VCaP (cell line): ENCODE measurements at regions not wholly inside any gene's neighbourhood (a gene's known extent, or its start where the extent isn't known, plus 50 kb on each side); places are given as distances from the start of the nearest gene placed in this dataset.
"Not testable (repeated sequence)": the region's sequence is repeated elsewhere in the genome, so short reads cannot be mapped to it uniquely, and the experiment has no call there.

Experiments
- H3K27ac ChIP-seq: fragments of 450-650 bp; 2 replicates; pipeline ENCODE4 v1.5.1; 2017
- TF ChIP-seq, protein P1 (sequence below): fragments of 450-650 bp; conservative IDR thresholded peaks from 2 replicates; pipeline ENCODE4 v1.5.1; 2017; ENCODE audit warnings: mild to moderate bottlenecking, moderate library complexity

DNA sequence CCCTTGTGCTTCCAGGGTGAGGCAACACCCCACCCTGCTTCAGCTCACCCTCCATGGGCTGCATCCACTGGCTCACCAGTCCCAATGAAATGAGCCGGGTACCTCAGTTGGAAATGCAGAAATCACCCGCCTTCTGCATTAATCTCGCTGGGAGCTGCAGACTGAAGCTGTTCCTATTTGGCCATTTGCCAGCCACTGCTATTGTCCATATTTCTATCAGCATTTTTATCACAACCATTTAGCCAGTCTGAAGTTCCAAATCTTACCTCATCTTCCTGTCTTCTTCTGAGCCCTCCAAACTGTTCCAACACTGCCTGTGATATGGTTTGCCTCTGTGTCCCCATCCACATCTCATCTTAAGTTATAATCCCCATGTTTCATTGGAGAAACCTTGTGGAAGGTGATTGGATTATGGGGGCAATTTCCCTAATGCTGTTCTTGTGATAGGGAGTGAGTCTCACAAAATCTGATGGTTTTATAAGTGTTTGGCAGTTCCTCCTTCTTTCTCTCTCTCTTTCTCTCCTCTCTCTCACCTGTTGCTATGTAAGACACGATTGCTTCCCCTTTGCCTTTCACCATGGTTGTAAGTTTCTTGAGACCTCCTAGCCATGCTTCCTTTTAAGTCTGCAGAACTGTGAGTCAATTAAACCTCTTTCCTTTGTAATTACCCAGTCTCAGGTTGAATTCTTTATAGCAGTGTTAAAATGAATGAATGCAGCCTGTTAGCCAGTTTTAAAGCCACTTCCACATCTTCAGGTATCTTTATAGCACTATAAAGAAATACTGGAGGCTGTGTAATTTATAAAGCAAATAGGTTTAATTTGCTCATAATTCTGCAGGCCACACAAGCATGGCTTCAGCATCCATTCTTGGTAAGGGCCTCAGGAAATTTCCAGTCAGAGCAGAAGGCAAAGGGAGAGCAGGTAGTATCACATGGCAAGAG lies 203.5 kb downstream of the FCRL5 start:
- H3K27ac ChIP-seq = peak overlapping the region; percentile 55
- TF ChIP-seq, protein P1, sequence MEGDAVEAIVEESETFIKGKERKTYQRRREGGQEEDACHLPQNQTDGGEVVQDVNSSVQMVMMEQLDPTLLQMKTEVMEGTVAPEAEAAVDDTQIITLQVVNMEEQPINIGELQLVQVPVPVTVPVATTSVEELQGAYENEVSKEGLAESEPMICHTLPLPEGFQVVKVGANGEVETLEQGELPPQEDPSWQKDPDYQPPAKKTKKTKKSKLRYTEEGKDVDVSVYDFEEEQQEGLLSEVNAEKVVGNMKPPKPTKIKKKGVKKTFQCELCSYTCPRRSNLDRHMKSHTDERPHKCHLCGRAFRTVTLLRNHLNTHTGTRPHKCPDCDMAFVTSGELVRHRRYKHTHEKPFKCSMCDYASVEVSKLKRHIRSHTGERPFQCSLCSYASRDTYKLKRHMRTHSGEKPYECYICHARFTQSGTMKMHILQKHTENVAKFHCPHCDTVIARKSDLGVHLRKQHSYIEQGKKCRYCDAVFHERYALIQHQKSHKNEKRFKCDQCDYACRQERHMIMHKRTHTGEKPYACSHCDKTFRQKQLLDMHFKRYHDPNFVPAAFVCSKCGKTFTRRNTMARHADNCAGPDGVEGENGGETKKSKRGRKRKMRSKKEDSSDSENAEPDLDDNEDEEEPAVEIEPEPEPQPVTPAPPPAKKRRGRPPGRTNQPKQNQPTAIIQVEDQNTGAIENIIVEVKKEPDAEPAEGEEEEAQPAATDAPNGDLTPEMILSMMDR = no peak

DNA sequence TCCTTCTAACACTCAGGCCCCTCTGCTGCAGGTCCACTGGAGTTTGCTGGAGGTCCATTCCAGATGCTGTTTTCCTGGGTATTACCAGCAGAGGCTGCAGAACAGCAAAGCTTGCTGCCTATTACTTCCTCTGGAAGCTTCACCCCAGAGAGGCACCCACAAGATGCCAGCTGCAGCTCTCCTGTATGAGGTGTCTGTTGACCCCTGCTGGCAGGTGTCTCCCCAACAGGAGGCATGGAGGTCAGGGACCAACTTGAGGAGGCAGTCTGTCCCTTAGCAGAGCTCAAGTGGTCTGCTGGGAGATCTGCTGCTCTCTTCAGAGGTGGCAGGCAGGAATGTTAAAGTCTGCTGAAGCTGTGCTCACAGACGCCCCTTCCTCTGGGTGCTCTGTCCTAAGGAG lies 204.8 kb downstream of the FCRL5 start:
- no peak overlapping the region for H3K27ac ChIP-seq
- TF ChIP-seq, protein P1 = no peak

DNA sequence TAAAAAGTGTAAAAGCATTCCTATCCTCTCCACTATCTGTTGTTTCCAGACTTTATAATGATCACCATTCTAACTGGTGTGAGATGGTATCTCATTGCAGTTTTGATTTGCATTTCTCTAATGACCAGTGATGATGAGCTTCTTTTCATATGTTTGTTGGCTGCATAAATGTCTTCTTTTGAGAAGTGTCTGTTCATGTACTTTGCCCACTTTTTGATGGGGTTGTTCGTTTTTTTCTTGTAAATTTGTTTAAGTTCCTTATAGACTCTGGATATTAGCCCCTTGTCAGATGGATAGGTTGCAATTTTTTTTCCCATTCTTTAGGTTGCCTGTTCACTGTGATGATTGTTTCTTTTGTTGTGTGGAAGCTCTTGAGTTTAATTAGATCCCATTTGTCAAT lies 199.6 kb upstream of the ETV3 start:
- not testable (repeated sequence) for H3K27ac ChIP-seq

DNA sequence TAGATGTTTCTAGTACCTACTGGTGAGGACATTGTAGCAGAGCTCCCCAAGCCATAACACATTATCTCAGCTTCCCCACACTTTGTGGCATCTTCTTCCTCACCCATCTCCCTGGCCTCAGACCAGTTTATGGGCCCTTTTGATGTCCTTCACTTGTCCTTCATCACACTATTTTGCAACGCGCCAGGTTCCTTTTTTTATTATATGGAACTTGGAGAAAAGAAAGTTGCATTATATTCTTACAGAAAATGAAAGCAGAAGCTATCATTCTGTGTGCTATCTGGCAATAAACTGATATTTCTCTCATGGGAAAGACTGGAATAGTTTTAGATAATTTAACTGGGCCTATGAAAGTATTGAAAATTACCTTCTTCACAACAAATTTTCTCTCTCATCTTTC lies 196.9 kb upstream of the ETV3 start:
- H3K27ac ChIP-seq = no peak overlapping the region
- TF ChIP-seq, protein P1 = no peak

DNA sequence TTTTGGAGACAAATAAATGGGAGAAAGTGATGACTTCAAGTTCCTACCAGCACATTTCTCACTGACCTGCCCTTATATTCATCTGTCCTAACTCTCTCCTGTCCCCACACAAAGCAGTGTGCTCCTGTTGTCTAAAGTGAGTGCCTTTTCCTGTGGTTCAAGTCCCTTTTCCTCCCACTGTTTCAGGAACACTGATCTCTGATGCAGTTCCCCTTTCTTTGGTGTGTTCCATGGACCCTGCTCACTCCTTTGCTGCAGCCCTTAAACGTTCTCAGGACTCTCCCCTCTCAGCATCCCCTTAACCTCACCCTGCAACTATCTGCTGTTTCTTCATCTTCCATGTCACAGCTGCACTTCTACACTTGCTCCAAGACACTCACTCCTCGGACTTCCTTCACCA lies 195.8 kb upstream of the ETV3 start:
- TF ChIP-seq, protein P1 = no peak
- H3K27ac ChIP-seq = no peak overlapping the region

DNA sequence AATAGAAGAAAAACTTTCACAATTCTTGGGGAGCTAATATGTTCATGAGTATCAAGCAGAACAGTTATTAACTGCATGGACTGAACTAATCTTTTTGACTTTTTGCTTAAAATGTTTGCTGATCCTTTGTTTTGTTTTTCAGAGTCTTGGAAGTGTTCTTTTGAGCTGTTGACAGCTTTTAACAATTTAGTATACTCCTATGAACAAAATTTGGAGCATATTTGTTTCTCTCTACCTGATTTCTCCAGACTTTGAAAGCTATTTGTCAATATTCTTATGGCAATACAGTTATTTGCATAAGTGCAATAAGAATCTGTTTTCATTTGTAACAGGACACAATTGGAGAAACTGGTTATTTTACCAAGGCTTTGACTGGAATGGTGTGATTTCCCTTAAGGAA lies 192.0 kb upstream of the ETV3 start:
- H3K27ac ChIP-seq = not testable (repeated sequence)

DNA sequence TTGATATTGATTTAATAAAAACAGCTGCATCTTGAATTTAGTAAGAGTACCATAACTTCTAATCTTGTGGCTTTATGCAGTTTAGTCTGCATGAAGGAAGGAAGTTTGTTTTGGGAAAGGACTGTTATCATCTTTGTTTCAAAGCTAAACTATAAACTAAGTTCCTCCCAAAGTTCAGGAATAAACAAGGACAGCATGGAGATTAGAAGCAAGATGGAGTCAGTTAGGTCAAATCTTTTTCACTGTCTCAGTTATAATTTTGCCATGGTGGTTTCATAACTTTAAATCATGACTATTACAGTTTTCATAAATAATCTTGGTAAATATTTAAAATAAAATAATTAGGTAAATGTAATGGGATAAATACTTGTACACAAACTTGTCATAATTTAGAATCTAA lies 189.9 kb upstream of the ETV3 start:
- not testable (repeated sequence) for H3K27ac ChIP-seq

DNA sequence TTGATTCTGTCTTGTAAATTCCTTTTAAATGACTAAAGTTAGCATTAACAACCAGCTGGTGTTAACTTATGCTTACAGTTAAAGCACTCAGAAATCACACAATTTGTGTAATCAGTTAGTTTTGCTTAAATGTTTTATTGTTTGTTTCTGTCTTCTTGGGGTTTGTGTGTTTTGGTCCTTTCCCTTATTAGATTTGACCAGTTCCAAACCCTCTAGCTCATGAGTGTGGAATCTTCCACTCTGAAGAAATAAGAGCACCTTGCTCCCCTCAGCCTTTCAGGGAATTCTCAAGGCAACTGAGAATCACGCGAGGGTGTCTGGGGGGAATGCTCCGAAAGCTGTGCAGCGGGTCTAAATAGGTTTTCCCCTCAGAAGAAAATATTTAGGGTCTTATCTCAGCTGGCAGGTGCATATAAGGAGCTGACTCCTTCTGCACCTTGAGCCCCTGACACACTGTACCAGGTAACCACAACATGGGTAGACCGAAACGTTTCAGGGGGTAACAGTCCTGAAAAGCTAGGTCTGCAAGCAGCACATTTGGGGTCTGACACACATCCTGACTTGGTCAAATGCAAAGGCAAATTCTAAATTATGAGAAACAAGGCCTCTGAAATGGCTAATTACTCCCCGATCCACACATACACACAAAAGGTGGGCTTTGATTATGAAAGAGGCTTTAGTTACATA lies 188.1 kb upstream of the ETV3 start:
- no peak overlapping the region for H3K27ac ChIP-seq

DNA sequence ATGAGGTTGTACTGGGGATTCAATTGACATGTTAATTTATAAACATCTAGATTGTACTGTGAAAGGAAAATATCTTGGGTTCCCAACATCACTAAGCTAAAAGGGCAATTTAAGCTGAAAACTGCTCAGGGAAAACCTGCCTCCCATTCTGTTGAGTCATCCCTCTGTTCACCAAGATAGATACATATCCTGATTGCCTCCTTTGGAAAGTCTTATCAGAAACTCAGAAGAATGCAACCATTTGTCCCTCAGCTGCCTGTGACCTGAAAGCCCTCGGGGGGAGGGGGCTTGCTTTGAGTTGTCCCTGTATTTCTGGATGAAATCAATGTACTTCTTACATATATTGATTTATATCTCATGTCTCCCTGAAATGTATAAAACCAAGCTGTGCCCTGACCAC lies 187.0 kb upstream of the ETV3 start:
- TF ChIP-seq, protein P1 = no peak
- H3K27ac ChIP-seq = no peak overlapping the region

More for the DNA sequence above, 188.1 kb upstream of the ETV3 start:
- TF ChIP-seq, protein P1 = no peak

DNA sequence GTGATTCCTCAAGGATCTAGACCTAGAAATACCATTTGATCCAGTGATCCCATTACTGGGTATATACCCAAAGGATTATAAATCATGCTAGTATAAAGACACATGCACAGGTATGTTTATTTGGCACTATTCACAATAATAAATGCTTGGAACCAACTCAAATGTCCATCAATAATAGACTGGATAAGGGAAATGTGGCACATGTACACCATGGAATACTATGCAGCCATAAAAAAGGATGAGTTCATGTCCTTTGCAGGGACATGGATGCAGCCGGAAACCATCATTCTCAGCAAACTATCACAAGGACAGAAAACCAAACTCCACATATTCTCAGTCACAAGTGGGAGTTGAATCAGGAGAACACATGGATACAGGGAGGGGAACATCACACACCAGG lies 183.8 kb upstream of the ETV3 start:
- H3K27ac ChIP-seq = not testable (repeated sequence)
